HepG2 (cell line): ENCODE measurements at regions not wholly inside any gene's neighbourhood (a gene's known extent, or its start where the extent isn't known, plus 50 kb on each side); places are given as distances from the start of the nearest gene placed in this dataset.

Source experiments
- AKAP8 ChIP-seq: sonication (generic); formaldehyde crosslinking; IDR thresholded peaks from 2 replicates; pipeline ENCODE4 v1.5.1; 2020; ENCODE audit warnings: mild to moderate bottlenecking, missing genetic modification reagents
- ATF1 ChIP-seq: IDR thresholded peaks from 2 replicates; pipeline ENCODE4 v1.6.1; 2016; ENCODE audit warnings: mild to moderate bottlenecking, control low read depth
- HINFP ChIP-seq: sonication (generic); formaldehyde crosslinking; IDR thresholded peaks from 2 replicates; pipeline ENCODE4 v1.4.0; 2020; ENCODE audit warnings: low read depth, mild to moderate bottlenecking, missing genetic modification reagents
- IRF2 ChIP-seq: IDR thresholded peaks from 2 replicates; pipeline ENCODE4 v1.6.1; 2018; ENCODE audit warnings: missing genetic modification reagents, missing compliant biosample characterization
- TFAP4 ChIP-seq: sonication (generic); IDR thresholded peaks from 2 replicates; pipeline ENCODE4 v1.6.1; 2016; ENCODE audit warnings: low read depth, borderline replicate concordance
- ZNF143 ChIP-seq: sonication (generic); formaldehyde crosslinking; IDR thresholded peaks from 2 replicates; pipeline ENCODE4 v1.4.0; 2020; ENCODE audit warnings: missing genetic modification reagents
- TF ChIP-seq, protein P1 (sequence below): sonication (generic); formaldehyde crosslinking; IDR thresholded peaks from 2 replicates; pipeline ENCODE4 v1.5.0; 2020; ENCODE audit warnings: mild to moderate bottlenecking, missing genetic modification reagents, borderline replicate concordance

DNA sequence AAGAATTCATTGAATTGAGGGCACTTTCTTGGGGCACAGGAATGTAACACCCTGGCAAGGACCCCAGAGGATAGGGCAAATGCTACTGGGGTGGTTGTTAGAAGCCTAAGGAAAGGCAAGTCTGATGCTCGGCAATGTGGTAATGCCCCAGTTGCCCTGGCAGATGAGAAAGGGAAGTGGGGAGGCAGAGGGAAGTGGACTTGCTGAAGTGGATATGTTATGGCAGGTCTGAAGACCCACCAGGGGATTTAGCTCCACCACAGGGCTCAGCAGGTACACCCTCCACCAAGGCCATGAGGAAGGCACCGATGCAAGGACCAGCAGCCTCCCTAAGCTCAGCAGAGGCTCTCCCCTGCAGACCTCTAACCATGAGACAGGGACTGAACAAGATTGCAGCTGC lies 184.8 kb downstream of the IRX5 start (continued):
- TF ChIP-seq HINFP (no peak), ATF1 (CRISPR knock-in tag) (no peak), AKAP8 (CRISPR knock-in tag) (no peak), ZNF143 (CRISPR knock-in tag) (no peak), IRF2 (CRISPR knock-in tag) (no peak), TFAP4 (no peak)
- TF ChIP-seq, protein P1, sequence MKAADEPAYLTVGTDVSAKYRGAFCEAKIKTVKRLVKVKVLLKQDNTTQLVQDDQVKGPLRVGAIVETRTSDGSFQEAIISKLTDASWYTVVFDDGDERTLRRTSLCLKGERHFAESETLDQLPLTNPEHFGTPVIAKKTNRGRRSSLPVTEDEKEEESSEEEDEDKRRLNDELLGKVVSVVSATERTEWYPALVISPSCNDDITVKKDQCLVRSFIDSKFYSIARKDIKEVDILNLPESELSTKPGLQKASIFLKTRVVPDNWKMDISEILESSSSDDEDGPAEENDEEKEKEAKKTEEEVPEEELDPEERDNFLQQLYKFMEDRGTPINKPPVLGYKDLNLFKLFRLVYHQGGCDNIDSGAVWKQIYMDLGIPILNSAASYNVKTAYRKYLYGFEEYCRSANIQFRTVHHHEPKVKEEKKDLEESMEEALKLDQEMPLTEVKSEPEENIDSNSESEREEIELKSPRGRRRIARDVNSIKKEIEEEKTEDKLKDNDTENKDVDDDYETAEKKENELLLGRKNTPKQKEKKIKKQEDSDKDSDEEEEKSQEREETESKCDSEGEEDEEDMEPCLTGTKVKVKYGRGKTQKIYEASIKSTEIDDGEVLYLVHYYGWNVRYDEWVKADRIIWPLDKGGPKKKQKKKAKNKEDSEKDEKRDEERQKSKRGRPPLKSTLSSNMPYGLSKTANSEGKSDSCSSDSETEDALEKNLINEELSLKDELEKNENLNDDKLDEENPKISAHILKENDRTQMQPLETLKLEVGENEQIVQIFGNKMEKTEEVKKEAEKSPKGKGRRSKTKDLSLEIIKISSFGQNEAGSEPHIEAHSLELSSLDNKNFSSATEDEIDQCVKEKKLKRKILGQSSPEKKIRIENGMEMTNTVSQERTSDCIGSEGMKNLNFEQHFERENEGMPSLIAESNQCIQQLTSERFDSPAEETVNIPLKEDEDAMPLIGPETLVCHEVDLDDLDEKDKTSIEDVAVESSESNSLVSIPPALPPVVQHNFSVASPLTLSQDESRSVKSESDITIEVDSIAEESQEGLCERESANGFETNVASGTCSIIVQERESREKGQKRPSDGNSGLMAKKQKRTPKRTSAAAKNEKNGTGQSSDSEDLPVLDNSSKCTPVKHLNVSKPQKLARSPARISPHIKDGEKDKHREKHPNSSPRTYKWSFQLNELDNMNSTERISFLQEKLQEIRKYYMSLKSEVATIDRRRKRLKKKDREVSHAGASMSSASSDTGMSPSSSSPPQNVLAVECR (CRISPR knock-in tag) = no peak
- TF ChIP-seq, all 625 proteins: peak for 0
